ENCODE measurements at regions not wholly inside any gene's neighbourhood (a gene's known extent, or its start where the extent isn't known, plus 50 kb on each side); places are given as distances from the start of the nearest gene placed in this dataset.

- H3K4me3 ChIP-seq, result no peak overlapping the region
- no peak for DNase-seq
- H3K27ac ChIP-seq, result no peak overlapping the region
- no peaks in the 10 kb centered on the region for H3K27me3 ChIP-seq
- intact Hi-C loops (cut with DNase I), result no loop called here
- H3K9me3 ChIP-seq, result peaks cover 0 to 9% (median 0%) of the 10 kb centered on the region in 12 donors
- ATAC-seq, result no peak
- H3K4me1 ChIP-seq, result peaks cover 0 to 19% (median 3%) of the 10 kb centered on the region in 12 donors
- no peak for TF ChIP-seq CTCF (IDR thresholded peaks at IDR 0.05)
- TF ChIP-seq POLR2A (IDR thresholded peaks at IDR 0.05), result no peak
- 82 to 100% (median 92%) methylated on average over 1 of the region's 1 CpG for WGBS, 4 donors
- H3K36me3 ChIP-seq, result no peaks in the 10 kb centered on the region
Measured at GRCh38 chr12:76256904-76257303, 91.3 kb downstream of the BBS10 start.

- no peak overlapping the region for H3K27ac ChIP-seq
- peaks cover 0 to 3% (median 0%) of the 10 kb centered on the region in 12 donors for H3K9me3 ChIP-seq
- H3K4me1 ChIP-seq, result peaks cover 0 to 19% (median 3%) of the 10 kb centered on the region in 12 donors
- no peak for DNase-seq
- no peaks in the 10 kb centered on the region for H3K27me3 ChIP-seq
- no peaks in the 10 kb centered on the region for H3K36me3 ChIP-seq
- ATAC-seq, result no peak
- TF ChIP-seq CTCF (IDR thresholded peaks at IDR 0.05) (no peak), POLR2A (IDR thresholded peaks at IDR 0.05) (no peak)
- H3K4me3 ChIP-seq, result no peak overlapping the region
- intact Hi-C loops (cut with DNase I), result no loop called here
- WGBS, 4 donors, result 88 to 97% (median 93%) methylated on average over 2 of the region's 2 CpGs
Measured at GRCh38 chr12:76256321-76256720, 91.9 kb downstream of the BBS10 start.

GRCh38 chr12:76255692-76256091, 92.5 kb downstream of the BBS10 start:
- DNase-seq (no peak), ATAC-seq (no peak)
- no peak for TF ChIP-seq POLR2A (IDR thresholded peaks at IDR 0.05)
- no peak for TF ChIP-seq CTCF (IDR thresholded peaks at IDR 0.05)
- Histone ChIP-seq H3K27me3 (no peaks in the 10 kb centered on the region), H3K4me3 (no peak overlapping the region), H3K27ac (no peak overlapping the region), H3K36me3 (no peaks in the 10 kb centered on the region), H3K4me1 (peaks cover 0 to 19% (median 3%) of the 10 kb centered on the region in 12 donors), H3K9me3 (no peaks in the 10 kb centered on the region)
- intact Hi-C loops (cut with DNase I), result no loop called here
- WGBS, 4 donors, result 72 to 81% (median 77%) methylated on average over 2 of the region's 2 CpGs

GRCh38 chr12:76255281-76255680, 92.9 kb downstream of the BBS10 start:
- H3K4me1 ChIP-seq, result peaks cover 0 to 16% (median 3%) of the 10 kb centered on the region in 12 donors
- ATAC-seq (no peak), DNase-seq (no peak)
- intact Hi-C loops (cut with DNase I), result no loop called here
- H3K27me3 ChIP-seq, result no peaks in the 10 kb centered on the region
- no peak overlapping the region for H3K4me3 ChIP-seq
- no peaks in the 10 kb centered on the region for H3K9me3 ChIP-seq
- no peak for TF ChIP-seq POLR2A (IDR thresholded peaks at IDR 0.05)
- no peak for TF ChIP-seq CTCF (IDR thresholded peaks at IDR 0.05)
- H3K36me3 ChIP-seq, result no peaks in the 10 kb centered on the region
- 57 to 79% (median 77%) methylated on average over 3 of the region's 3 CpGs for WGBS, 4 donors
- no peak overlapping the region for H3K27ac ChIP-seq
